Stomach (tissue), 4 donors: ENCODE measurements at regions not wholly inside any gene's neighbourhood (a gene's known extent, or its start where the extent isn't known, plus 50 kb on each side); places are given as distances from the start of the nearest gene placed in this dataset.

Experiments
- CTCF ChIP-seq, 7 experiments: fragments of 450-650 bp in 4 of 7; fragments of 200-600 bp in 3 of 7; sonication (generic) in 3 of 7; IDR thresholded peaks; one replicate each; pipeline ENCODE4 v1.5.1; 2016 to 2019; ENCODE audit warnings: antibody characterized with exemption in 7 of 7, control low read depth in 2 of 7, mild to moderate bottlenecking in 1 of 7
- EP300 ChIP-seq: sonication (generic); formaldehyde crosslinking; IDR thresholded peaks from one replicate; pipeline ENCODE4 v1.6.1; 2017; ENCODE audit warnings: antibody characterized with exemption
- POLR2A ChIP-seq, 4 donors: fragments of 450-650 bp; IDR thresholded peaks; one replicate each; pipeline ENCODE4 v1.6.1; 2016; ENCODE audit warnings: antibody characterized with exemption in 4 of 4, control low read depth in 2 of 4, mild to moderate bottlenecking in 1 of 4, moderate library complexity in 1 of 4
- POLR2AphosphoS5 ChIP-seq, 3 donors: sonication (generic); formaldehyde crosslinking; IDR thresholded peaks; one replicate each; pipeline ENCODE4 v1.6.1; 2016; ENCODE audit warnings: antibody characterized with exemption in 3 of 3

- TF ChIP-seq EP300 (no peak), CTCF (IDR thresholded peaks at IDR 0.05) (no peak), POLR2AphosphoS5 (IDR thresholded peaks at IDR 0.05) (no peak), POLR2A (IDR thresholded peaks at IDR 0.05) (no peak)
Observed at GRCh38 chr12:43127886-43128549, 424.0 kb downstream of the ADAMTS20 start.
